ENCODE measurements at regions not wholly inside any gene's neighbourhood (a gene's known extent, or its start where the extent isn't known, plus 50 kb on each side); places are given as distances from the start of the nearest gene placed in this dataset.

GRCh38 chr2:157052685-157053224, 204.8 kb upstream of the GALNT5 start (continued):
- TF ChIP-seq, protein P1, sequence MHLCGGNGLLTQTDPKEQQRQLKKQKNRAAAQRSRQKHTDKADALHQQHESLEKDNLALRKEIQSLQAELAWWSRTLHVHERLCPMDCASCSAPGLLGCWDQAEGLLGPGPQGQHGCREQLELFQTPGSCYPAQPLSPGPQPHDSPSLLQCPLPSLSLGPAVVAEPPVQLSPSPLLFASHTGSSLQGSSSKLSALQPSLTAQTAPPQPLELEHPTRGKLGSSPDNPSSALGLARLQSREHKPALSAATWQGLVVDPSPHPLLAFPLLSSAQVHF (CRISPR knock-in tag; IDR thresholded peaks at IDR 0.05): no peak
- TF ChIP-seq NR2F6 (IDR thresholded peaks at IDR 0.05) (no peak), NR2F6 (CRISPR knock-in tag; IDR thresholded peaks at IDR 0.05) (no peak), ZNF281 (CRISPR knock-in tag; IDR thresholded peaks at IDR 0.05; ENCODE audit: borderline replicate concordance) (no peak; the same call in 1 of the 2 replicates), ZNF530 (CRISPR knock-in tag; IDR thresholded peaks at IDR 0.05; ENCODE audit: low read depth) (no peak), GABPA (IDR thresholded peaks at IDR 0.05; ENCODE audit: low read depth, low read length) (no peak), GABPA (CRISPR knock-in tag; IDR thresholded peaks at IDR 0.05; ENCODE audit: low read depth) (peak; percentile 57), SNAPC2 (CRISPR knock-in tag; IDR thresholded peaks at IDR 0.05) (no peak), ZNF260 (CRISPR knock-in tag; IDR thresholded peaks at IDR 0.05; ENCODE audit: borderline replicate concordance, low read depth) (no peak), ZNF660 (CRISPR knock-in tag; IDR thresholded peaks at IDR 0.05; ENCODE audit: borderline replicate concordance, low read depth) (no peak), RORA (CRISPR knock-in tag; IDR thresholded peaks at IDR 0.05) (no peak), RXRB (CRISPR knock-in tag; IDR thresholded peaks at IDR 0.05; ENCODE audit: borderline replicate concordance) (0 out of 2 replicates have a peak, but pooled peaks have one; percentile 20), ZBTB20 (CRISPR knock-in tag; IDR thresholded peaks at IDR 0.05; ENCODE audit: borderline replicate concordance, low read depth) (no peak), TRIM24 (CRISPR knock-in tag; IDR thresholded peaks at IDR 0.05) (no peak), RXRA (CRISPR knock-in tag; IDR thresholded peaks at IDR 0.05) (no peak), SMARCE1 (IDR thresholded peaks at IDR 0.05; ENCODE audit: borderline replicate concordance) (no peak), CC2D1A (CRISPR knock-in tag; IDR thresholded peaks at IDR 0.05) (no peak), ASH2L (IDR thresholded peaks at IDR 0.05; ENCODE audit: insufficient read length, low read depth, low read length) (peak; percentile 96), DPF2 (CRISPR knock-in tag; IDR thresholded peaks at IDR 0.05; ENCODE audit: borderline replicate concordance, low read depth) (0 out of 2 replicates have a peak, but pooled peaks have one; percentile 36), NFIB (CRISPR knock-in tag; IDR thresholded peaks at IDR 0.05; ENCODE audit: borderline replicate concordance) (no peak), ZBTB38 (CRISPR knock-in tag; IDR thresholded peaks at IDR 0.05) (no peak)
- TF ChIP-seq, protein P2, sequence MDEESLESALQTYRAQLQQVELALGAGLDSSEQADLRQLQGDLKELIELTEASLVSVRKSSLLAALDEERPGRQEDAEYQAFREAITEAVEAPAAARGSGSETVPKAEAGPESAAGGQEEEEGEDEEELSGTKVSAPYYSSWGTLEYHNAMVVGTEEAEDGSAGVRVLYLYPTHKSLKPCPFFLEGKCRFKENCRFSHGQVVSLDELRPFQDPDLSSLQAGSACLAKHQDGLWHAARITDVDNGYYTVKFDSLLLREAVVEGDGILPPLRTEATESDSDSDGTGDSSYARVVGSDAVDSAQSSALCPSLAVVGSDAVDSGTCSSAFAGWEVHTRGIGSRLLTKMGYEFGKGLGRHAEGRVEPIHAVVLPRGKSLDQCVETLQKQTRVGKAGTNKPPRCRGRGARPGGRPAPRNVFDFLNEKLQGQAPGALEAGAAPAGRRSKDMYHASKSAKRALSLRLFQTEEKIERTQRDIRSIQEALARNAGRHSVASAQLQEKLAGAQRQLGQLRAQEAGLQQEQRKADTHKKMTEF (CRISPR knock-in tag; IDR thresholded peaks at IDR 0.05): peak; percentile 69
- TF ChIP-seq, protein P3, sequence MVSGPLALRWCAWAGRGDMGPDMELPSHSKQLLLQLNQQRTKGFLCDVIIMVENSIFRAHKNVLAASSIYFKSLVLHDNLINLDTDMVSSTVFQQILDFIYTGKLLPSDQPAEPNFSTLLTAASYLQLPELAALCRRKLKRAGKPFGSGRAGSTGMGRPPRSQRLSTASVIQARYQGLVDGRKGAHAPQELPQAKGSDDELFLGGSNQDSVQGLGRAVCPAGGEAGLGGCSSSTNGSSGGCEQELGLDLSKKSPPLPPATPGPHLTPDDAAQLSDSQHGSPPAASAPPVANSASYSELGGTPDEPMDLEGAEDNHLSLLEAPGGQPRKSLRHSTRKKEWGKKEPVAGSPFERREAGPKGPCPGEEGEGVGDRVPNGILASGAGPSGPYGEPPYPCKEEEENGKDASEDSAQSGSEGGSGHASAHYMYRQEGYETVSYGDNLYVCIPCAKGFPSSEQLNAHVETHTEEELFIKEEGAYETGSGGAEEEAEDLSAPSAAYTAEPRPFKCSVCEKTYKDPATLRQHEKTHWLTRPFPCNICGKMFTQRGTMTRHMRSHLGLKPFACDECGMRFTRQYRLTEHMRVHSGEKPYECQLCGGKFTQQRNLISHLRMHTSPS (CRISPR knock-in tag; IDR thresholded peaks at IDR 0.05; ENCODE audit: low read depth): no peak
- TF ChIP-seq, protein P4, sequence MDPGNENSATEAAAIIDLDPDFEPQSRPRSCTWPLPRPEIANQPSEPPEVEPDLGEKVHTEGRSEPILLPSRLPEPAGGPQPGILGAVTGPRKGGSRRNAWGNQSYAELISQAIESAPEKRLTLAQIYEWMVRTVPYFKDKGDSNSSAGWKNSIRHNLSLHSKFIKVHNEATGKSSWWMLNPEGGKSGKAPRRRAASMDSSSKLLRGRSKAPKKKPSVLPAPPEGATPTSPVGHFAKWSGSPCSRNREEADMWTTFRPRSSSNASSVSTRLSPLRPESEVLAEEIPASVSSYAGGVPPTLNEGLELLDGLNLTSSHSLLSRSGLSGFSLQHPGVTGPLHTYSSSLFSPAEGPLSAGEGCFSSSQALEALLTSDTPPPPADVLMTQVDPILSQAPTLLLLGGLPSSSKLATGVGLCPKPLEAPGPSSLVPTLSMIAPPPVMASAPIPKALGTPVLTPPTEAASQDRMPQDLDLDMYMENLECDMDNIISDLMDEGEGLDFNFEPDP (CRISPR knock-in tag; conservative IDR thresholded peaks at IDR 0.05): no peak

Measured in HepG2 (cell line).